ENCODE measurements at regions not wholly inside any gene's neighbourhood (a gene's known extent, or its start where the extent isn't known, plus 50 kb on each side); places are given as distances from the start of the nearest gene placed in this dataset.
"Not testable (repeated sequence)": the region's sequence is repeated elsewhere in the genome, so short reads cannot be mapped to it uniquely, and the experiment has no call there.

GRCh38 chr5:163861670-163862069 is 356.3 kb downstream of the MAT2B start:
- no peaks in the 10 kb centered on the region for H3K4me1 ChIP-seq (ENCODE audit: low read depth)
- no peaks in the 10 kb centered on the region for H3K36me3 ChIP-seq
- DNase-seq (ENCODE audit: low read depth in 1 of 2, low spot score in 1 of 2): peak in 1 of 2 donors; percentile 61
- no peak for TF ChIP-seq CTCF (IDR thresholded peaks at IDR 0.05; ENCODE audit: low read depth, low read length)
- H3K9me3 ChIP-seq (ENCODE audit: low read depth): no peaks in the 10 kb centered on the region
- no peak overlapping the region for H3K27ac ChIP-seq
- no peaks in the 10 kb centered on the region for H3K27me3 ChIP-seq
- no peak overlapping the region for H3K4me3 ChIP-seq

DNA sequence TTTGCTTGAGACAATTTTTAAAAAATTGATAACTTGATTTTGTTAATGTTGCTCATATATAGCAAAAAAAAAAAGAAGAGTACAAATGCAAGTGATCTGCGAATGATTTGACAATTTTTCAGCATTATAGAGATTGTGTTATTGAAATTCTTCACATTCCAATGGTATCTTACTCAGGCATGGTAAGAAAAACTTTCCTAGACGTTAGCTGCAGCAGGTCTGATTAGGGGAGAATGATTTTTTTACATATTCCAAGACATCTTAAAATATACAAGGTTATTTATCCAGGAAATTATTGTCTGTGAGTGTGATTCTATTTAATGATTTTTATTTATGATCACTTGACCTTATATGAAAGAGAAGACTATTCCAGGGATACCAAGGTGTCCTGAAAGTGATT is 361.9 kb downstream of the MAT2B start:
- Histone ChIP-seq H3K27ac (no peak overlapping the region), H3K4me3 (no peak overlapping the region), H3K36me3 (no peaks in the 10 kb centered on the region), H3K9me3 (ENCODE audit: low read depth) (no peaks in the 10 kb centered on the region), H3K4me1 (ENCODE audit: low read depth) (peaks cover 6% of the 10 kb centered on the region), H3K27me3 (no peaks in the 10 kb centered on the region)
- TF ChIP-seq CTCF (IDR thresholded peaks at IDR 0.05; ENCODE audit: low read depth, low read length): no peak
- DNase-seq (ENCODE audit: low read depth in 1 of 2, low spot score in 1 of 2): peak in 1 of 2 donors; percentile 57

DNA sequence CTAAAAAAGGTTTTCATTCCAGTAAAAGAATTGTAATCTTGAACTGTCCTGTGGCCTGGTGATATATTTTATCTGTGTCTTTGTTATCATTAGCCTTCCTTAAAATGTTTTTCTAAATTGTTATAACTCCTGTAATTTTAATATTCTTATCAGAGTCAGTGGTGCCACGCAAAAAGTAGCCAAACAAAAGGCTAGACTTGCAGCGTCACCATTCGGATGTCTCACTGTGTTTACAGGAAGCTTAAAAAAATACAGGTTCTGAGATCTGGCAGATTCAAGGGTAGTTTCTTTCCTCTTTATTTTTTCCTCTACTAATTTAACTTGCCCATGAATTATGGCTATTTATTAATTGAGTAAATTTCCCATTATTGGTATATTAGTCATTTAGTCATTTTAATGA is 362.3 kb downstream of the MAT2B start:
- DNase-seq (ENCODE audit: low read depth in 1 of 2, low spot score in 1 of 2): peak in 1 of 2 donors; percentile 70

GRCh38 chr5:163869581-163869980 is 364.2 kb downstream of the MAT2B start:
- no peak for DNase-seq (ENCODE audit: low read depth in 1 of 2, low spot score in 1 of 2)
- peaks cover 6% of the 10 kb centered on the region for H3K4me1 ChIP-seq (ENCODE audit: low read depth)

More for the DNA sequence above, 362.3 kb downstream of the MAT2B start:
- H3K4me3 ChIP-seq: no peak overlapping the region
- H3K4me1 ChIP-seq (ENCODE audit: low read depth): peaks cover 6% of the 10 kb centered on the region
- no peaks in the 10 kb centered on the region for H3K27me3 ChIP-seq
- no peaks in the 10 kb centered on the region for H3K9me3 ChIP-seq (ENCODE audit: low read depth)
- no peak overlapping the region for H3K27ac ChIP-seq
- TF ChIP-seq CTCF (IDR thresholded peaks at IDR 0.05; ENCODE audit: low read depth, low read length): no peak
- no peaks in the 10 kb centered on the region for H3K36me3 ChIP-seq

DNA sequence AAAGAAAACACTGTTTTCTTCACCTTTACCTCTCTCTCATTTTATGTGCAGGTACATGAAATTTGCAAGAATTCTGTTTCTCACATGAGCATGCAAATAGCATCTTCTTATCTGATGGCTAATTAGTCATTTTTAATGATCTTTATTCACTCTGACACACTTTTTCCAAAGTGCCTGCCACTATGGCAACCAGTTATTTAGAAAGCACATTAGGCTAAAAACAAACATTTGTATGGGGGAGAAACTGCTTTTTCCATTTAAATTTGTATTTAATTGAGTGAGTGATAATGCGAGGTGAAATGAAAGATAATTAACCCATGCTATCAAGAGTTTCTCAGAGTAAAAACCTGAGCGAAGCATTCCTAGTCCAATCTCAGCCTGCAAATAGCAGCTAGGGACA is 365.0 kb downstream of the MAT2B start:
- no peak for TF ChIP-seq CTCF (IDR thresholded peaks at IDR 0.05; ENCODE audit: low read depth, low read length)
- no peaks in the 10 kb centered on the region for H3K36me3 ChIP-seq
- peaks cover 6% of the 10 kb centered on the region for H3K4me1 ChIP-seq (ENCODE audit: low read depth)
- H3K27me3 ChIP-seq: no peaks in the 10 kb centered on the region
- no peak overlapping the region for H3K4me3 ChIP-seq
- H3K9me3 ChIP-seq (ENCODE audit: low read depth): no peaks in the 10 kb centered on the region
- H3K27ac ChIP-seq: no peak overlapping the region
- no peak for DNase-seq (ENCODE audit: low read depth in 1 of 2, low spot score in 1 of 2)

More at GRCh38 chr5:163869581-163869980, 364.2 kb downstream of the MAT2B start:
- no peak overlapping the region for H3K27ac ChIP-seq
- no peaks in the 10 kb centered on the region for H3K9me3 ChIP-seq (ENCODE audit: low read depth)
- no peaks in the 10 kb centered on the region for H3K36me3 ChIP-seq
- H3K27me3 ChIP-seq: no peaks in the 10 kb centered on the region
- no peak for TF ChIP-seq CTCF (IDR thresholded peaks at IDR 0.05; ENCODE audit: low read depth, low read length)
- H3K4me3 ChIP-seq: no peak overlapping the region

DNA sequence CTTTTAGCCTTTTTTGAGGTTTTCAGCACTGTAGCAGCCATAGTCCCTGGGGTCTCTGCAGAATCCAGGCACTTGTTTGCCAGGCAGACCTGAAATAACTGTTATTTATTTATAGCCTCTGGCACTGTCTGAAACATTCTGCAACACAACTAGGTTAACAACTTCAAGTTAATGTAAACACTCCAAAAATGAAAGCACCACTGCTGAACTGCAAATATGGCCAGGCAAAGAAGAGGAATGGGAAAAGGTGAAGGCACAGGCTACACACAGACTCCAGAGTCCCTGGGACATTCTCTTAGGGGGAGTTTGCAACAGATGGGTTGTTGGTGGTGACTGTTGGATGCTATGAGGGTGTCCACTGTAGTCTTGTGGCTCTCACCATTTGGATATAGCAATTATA is 369.0 kb downstream of the MAT2B start:
- H3K27ac ChIP-seq: no peak overlapping the region
- H3K36me3 ChIP-seq: no peaks in the 10 kb centered on the region
- no peak overlapping the region for H3K4me3 ChIP-seq
- no peaks in the 10 kb centered on the region for H3K9me3 ChIP-seq (ENCODE audit: low read depth)
- H3K27me3 ChIP-seq: no peaks in the 10 kb centered on the region
- no peak for DNase-seq (ENCODE audit: low read depth in 1 of 2, low spot score in 1 of 2)
- TF ChIP-seq CTCF (IDR thresholded peaks at IDR 0.05; ENCODE audit: low read depth, low read length): no peak
- H3K4me1 ChIP-seq (ENCODE audit: low read depth): peaks cover 6% of the 10 kb centered on the region

DNA sequence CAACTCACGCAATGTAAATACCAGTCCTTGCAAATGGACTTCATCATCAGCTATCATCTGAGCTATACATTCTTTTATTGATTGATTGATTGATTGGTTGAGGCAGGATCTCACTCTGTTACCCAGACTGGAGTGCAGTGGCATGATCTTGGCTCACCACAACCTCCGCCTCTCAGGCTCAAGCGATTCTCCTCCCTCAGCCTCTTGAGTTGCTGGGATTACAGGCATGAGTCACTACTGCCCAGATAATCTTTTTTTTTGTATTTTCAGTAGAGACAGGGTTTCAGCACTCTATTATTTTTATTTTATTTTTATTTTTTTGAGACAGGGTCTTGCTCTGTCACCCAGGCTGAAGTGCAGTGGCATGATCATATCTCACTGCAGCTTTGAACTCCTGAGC is 369.5 kb downstream of the MAT2B start:
- not testable (repeated sequence) for H3K4me3 ChIP-seq; H3K27ac ChIP-seq; H3K9me3 ChIP-seq (ENCODE audit: low read depth); H3K27me3 ChIP-seq; H3K36me3 ChIP-seq; H3K4me1 ChIP-seq (ENCODE audit: low read depth)
- peak in 1 of 2 donors; percentile 33 for DNase-seq (ENCODE audit: low read depth in 1 of 2, low spot score in 1 of 2)

All from cardiac muscle cell (in vitro differentiated cells and primary cell).